ENCODE measurements at regions not wholly inside any gene's neighbourhood (a gene's known extent, or its start where the extent isn't known, plus 50 kb on each side); places are given as distances from the start of the nearest gene placed in this dataset.

DNA sequence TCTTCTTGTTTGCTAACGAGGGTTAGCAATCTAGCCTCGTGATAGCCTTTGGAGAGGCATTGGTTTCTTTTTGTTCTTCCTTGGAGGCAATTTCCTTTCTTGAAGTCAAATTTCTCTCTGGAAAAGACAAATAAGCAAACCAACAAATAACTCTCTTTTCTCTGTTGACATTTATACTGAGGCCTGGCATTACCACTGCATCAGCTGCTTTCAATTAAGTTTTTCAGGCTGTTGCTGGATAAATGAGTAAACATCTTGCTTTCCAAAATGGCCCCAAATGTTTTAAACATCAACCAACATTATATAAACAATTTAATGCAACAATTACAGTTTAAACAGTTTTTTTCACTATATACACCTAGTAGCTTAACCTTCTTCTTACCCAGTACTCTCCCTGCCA, 264.4 kb downstream of the HTR1A start:
- H3K27ac ChIP-seq (ENCODE audit: control insufficient read depth, insufficient read depth) = no peak overlapping the region
- H3K4me1 ChIP-seq (ENCODE audit: control insufficient read depth, insufficient read depth, low read length) = no peaks in the 10 kb centered on the region
- no peaks in the 10 kb centered on the region for H3K36me3 ChIP-seq (ENCODE audit: control insufficient read depth in 2 of 2, insufficient read depth in 2 of 2, low read length in 1 of 2)
- no peaks in the 10 kb centered on the region for H3K9me3 ChIP-seq (replicated peaks; ENCODE audit: control insufficient read depth, insufficient read depth, low read length)
- ChIA-PET CTCF (no interaction called here), SMC1A (ENCODE audit: uncharacterized antibody, unreplicated experiment) (no interaction called here), RAD21 (ENCODE audit: unreplicated experiment) (no interaction called here), POLR2A (no interaction called here)
- WGBS (ENCODE audit: insufficient coverage, insufficient replicate concordance, low lambda C conversion rate, missing lambda C conversion rate) = 0% methylated on average over 2 of the region's 2 CpGs
- no peak for TF ChIP-seq NFYB (IDR thresholded peaks at IDR 0.05; ENCODE audit: insufficient read depth, low read depth, low read length)
- no peak for TF ChIP-seq HDGF (IDR thresholded peaks at IDR 0.05)
- no peak for TF ChIP-seq CHD1 (IDR thresholded peaks at IDR 0.05; ENCODE audit: low read depth, low read length)
- no peak for TF ChIP-seq ZNF274 (IDR thresholded peaks at IDR 0.05; ENCODE audit: insufficient read depth, insufficient read length)
- no TSS peak for BruUV-seq (replicated peaks)
- no peak overlapping the region for H3K4me2 ChIP-seq (ENCODE audit: control insufficient read depth, insufficient read depth)
- DNase-seq (ENCODE audit: low read depth, low spot score) (no peak), ATAC-seq (no peak), FAIRE-seq (no peak)
- intact Hi-C loops (cut with micrococcal nuclease; ENCODE audit: unreplicated experiment) = no loop called here
- H3K9ac ChIP-seq (ENCODE audit: control insufficient read depth, insufficient read depth, low read length) = no peak overlapping the region
- H4K20me1 ChIP-seq (ENCODE audit: control insufficient read depth, insufficient read depth) = no peaks in the 10 kb centered on the region
- no peak overlapping the region for H2AFZ ChIP-seq (ENCODE audit: control insufficient read depth, low read depth, low read length)
- H3K79me2 ChIP-seq (ENCODE audit: control insufficient read depth, insufficient read depth, low read length) = no peaks in the 10 kb centered on the region
- no peak overlapping the region for H3K4me3 ChIP-seq
- no peaks in the 10 kb centered on the region for H3K27me3 ChIP-seq (replicated peaks in 1 of 2; ENCODE audit: control insufficient read depth in 2 of 2, insufficient read depth in 2 of 2, low read length in 1 of 2)
- in situ Hi-C loops (cut with MboI) = no loop called here

DNA sequence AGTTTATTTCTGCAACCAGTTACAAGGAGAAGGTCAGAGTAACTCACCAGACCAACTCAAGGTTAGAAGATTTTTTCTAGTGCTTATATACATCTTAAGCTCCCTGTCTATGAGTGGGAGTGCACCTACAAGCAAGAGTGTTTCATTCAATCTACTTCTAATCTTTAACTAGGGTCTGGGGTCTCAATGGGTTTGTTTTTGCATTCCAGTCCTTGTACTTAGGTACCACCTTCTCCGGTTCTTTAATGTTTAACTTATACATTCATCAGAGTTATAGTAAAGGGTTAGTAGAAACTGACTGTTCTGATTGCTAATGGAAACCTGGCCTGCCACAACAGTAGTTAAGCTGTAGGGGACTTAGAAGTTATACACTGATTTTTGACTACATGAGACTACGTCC, 271.7 kb downstream of the HTR1A start:
- FAIRE-seq = no peak

More for the DNA sequence above, 271.7 kb downstream of the HTR1A start:
- H3K4me1 ChIP-seq (ENCODE audit: control insufficient read depth, insufficient read depth, low read length) = no peaks in the 10 kb centered on the region
- ChIA-PET POLR2A (no interaction called here), CTCF (no interaction called here), SMC1A (ENCODE audit: uncharacterized antibody, unreplicated experiment) (no interaction called here), RAD21 (ENCODE audit: unreplicated experiment) (no interaction called here)
- H3K36me3 ChIP-seq (ENCODE audit: control insufficient read depth in 2 of 2, insufficient read depth in 2 of 2, low read length in 1 of 2) = no peaks in the 10 kb centered on the region
- TF ChIP-seq ETV6 (conservative IDR thresholded peaks at IDR 0.05 in 1 of 2, IDR thresholded peaks at IDR 0.05 in 1 of 2; ENCODE audit: borderline replicate concordance in 1 of 2, low read depth in 1 of 2) = no peak
- TF ChIP-seq EGR1 (IDR thresholded peaks at IDR 0.05; ENCODE audit: borderline replicate concordance in 1 of 2, low read depth in 2 of 2, low read length in 2 of 2) = no peak
- TF ChIP-seq POLR2A (IDR thresholded peaks at IDR 0.05; ENCODE audit: low read depth, low read length) = no peak
- TF ChIP-seq EP300 (IDR thresholded peaks at IDR 0.05; ENCODE audit: borderline replicate concordance in 1 of 2, control insufficient read depth in 1 of 2, low read depth in 2 of 2, low read length in 2 of 2) = no peak
- in situ Hi-C loops (cut with MboI) (no loop called here), intact Hi-C loops (cut with micrococcal nuclease; ENCODE audit: unreplicated experiment) (no loop called here)
- DNase-seq (ENCODE audit: low read depth, low spot score) (no peak), ATAC-seq (no peak)
- no peaks in the 10 kb centered on the region for H4K20me1 ChIP-seq (ENCODE audit: control insufficient read depth, insufficient read depth)
- H3K9me3 ChIP-seq (replicated peaks; ENCODE audit: control insufficient read depth, insufficient read depth, low read length) = no peaks in the 10 kb centered on the region
- H2AFZ ChIP-seq (ENCODE audit: control insufficient read depth, low read depth, low read length) = no peak overlapping the region
- no peak overlapping the region for H3K4me2 ChIP-seq (ENCODE audit: control insufficient read depth, insufficient read depth)
- no peak overlapping the region for H3K9ac ChIP-seq (ENCODE audit: control insufficient read depth, insufficient read depth, low read length)
- no peaks in the 10 kb centered on the region for H3K79me2 ChIP-seq (ENCODE audit: control insufficient read depth, insufficient read depth, low read length)
- no TSS peak for BruUV-seq (replicated peaks)
- 47% methylated on average over 2 of the region's 2 CpGs for WGBS (ENCODE audit: insufficient coverage, insufficient replicate concordance, low lambda C conversion rate, missing lambda C conversion rate)
- no peaks in the 10 kb centered on the region for H3K27me3 ChIP-seq (replicated peaks in 1 of 2; ENCODE audit: control insufficient read depth in 2 of 2, insufficient read depth in 2 of 2, low read length in 1 of 2)
- no peak overlapping the region for H3K27ac ChIP-seq (ENCODE audit: control insufficient read depth, insufficient read depth)
- no peak overlapping the region for H3K4me3 ChIP-seq

Measured in GM12878 (cell line).